OCI-LY1 (cell line): ENCODE measurements at regions not wholly inside any gene's neighbourhood (a gene's known extent, or its start where the extent isn't known, plus 50 kb on each side); places are given as distances from the start of the nearest gene placed in this dataset.

ENCODE experiments used
- H2AFZ ChIP-seq: fragments of 200-600 bp; sonication (generic), shearing (Covaris generic); 2 replicates; pipeline ENCODE4 v1.6.0; 2014; ENCODE audit warnings: antibody characterized with exemption, mild to moderate bottlenecking, low read length
- H3F3A ChIP-seq: fragments of 200-600 bp; sonication (generic), shearing (Covaris generic); 2 replicates; pipeline ENCODE4 v1.6.0; 2014; ENCODE audit warnings: mild to moderate bottlenecking, antibody characterized with exemption, low read length, moderate library complexity; ENCODE audit not compliant: insufficient read depth
- H3K27ac ChIP-seq: fragments of 200-600 bp; sonication (generic); 2 replicates; pipeline ENCODE4 v1.5.1; 2014; ENCODE audit warnings: low read length, mixed run types, mild to moderate bottlenecking, low read depth; ENCODE audit not compliant: poor library complexity, severe bottlenecking
- H3K27me3 ChIP-seq: fragments of 200-600 bp; sonication (generic); 2 replicates; pipeline ENCODE4 v1.6.0; 2014; ENCODE audit warnings: antibody characterized with exemption, mild to moderate bottlenecking, low read length, moderate library complexity; ENCODE audit not compliant: insufficient read depth
- H3K36me3 ChIP-seq: fragments of 200-600 bp; sonication (generic); 2 replicates; pipeline ENCODE4 v1.6.1; 2014; ENCODE audit warnings: mild to moderate bottlenecking, antibody characterized with exemption, low read length, moderate library complexity, mixed read lengths; ENCODE audit not compliant: insufficient read depth
- H3K4me1 ChIP-seq: fragments of 200-600 bp; sonication (generic); 2 replicates; pipeline ENCODE4 v1.5.1; 2014; ENCODE audit warnings: mild to moderate bottlenecking, low read length, moderate library complexity; ENCODE audit not compliant: insufficient read depth, severe bottlenecking
- H3K4me2 ChIP-seq: fragments of 200-600 bp; sonication (generic), shearing (Covaris generic); 2 replicates; pipeline ENCODE4 v1.6.1; 2014; ENCODE audit warnings: low read length
- H3K4me3 ChIP-seq: fragments of 200-600 bp; sonication (generic); 2 replicates; pipeline ENCODE4 v1.5.1; 2014; ENCODE audit warnings: low read length, low read depth, mild to moderate bottlenecking, mixed read lengths; ENCODE audit not compliant: poor library complexity, severe bottlenecking
- H3K79me2 ChIP-seq: fragments of 200-600 bp; shearing (Covaris generic); 2 replicates; pipeline ENCODE4 v1.6.1; 2016; ENCODE audit warnings: mixed run types, low read length, mixed read lengths; ENCODE audit not compliant: insufficient read depth
- H3K9ac ChIP-seq: fragments of 200-600 bp; sonication (generic), shearing (Covaris generic); 2 replicates; pipeline ENCODE4 v1.6.1; 2014; ENCODE audit warnings: mild to moderate bottlenecking, low read length, mixed read lengths
- H3K9me2 ChIP-seq: fragments of 200-600 bp; sonication (generic), shearing (Covaris generic); 2 replicates; pipeline ENCODE4 v1.6.1; 2014; ENCODE audit warnings: low read depth, mild to moderate bottlenecking, low read length, mixed read lengths
- H3K9me3 ChIP-seq: fragments of 200-600 bp; shearing (Covaris generic); 2 replicates; pipeline ENCODE4 v1.6.1; 2014; ENCODE audit warnings: low read length, mixed read lengths
- H4K20me1 ChIP-seq: fragments of 200-600 bp; sonication (generic), shearing (Covaris generic); 2 replicates; pipeline ENCODE4 v1.6.0; 2016; ENCODE audit warnings: mild to moderate bottlenecking, low read length; ENCODE audit not compliant: insufficient read depth
- CTCF ChIP-seq: fragments of 200-600 bp; sonication (generic), shearing (Covaris generic); IDR thresholded peaks from 2 replicates; pipeline ENCODE4 v1.5.1; 2017; ENCODE audit warnings: mild to moderate bottlenecking, antibody characterized with exemption, low read length, moderate library complexity, mixed read lengths
- EZH2 ChIP-seq: fragments of 200-600 bp; sonication (generic), shearing (Covaris generic); IDR thresholded peaks from 2 replicates; pipeline ENCODE4 v1.8.0; 2017; ENCODE audit warnings: borderline replicate concordance, mixed run types, mild to moderate bottlenecking, antibody characterized with exemption, low read length, moderate library complexity, mixed read lengths

GRCh38 chr11:113581713-113582112, 106.5 kb upstream of the DRD2 start:
- H3K4me3 ChIP-seq: no peak overlapping the region
- no peak for TF ChIP-seq CTCF
- no peak for TF ChIP-seq EZH2
- H3K4me1 ChIP-seq: peaks cover 8% of the 10 kb centered on the region

GRCh38 chr11:113579292-113579940, 104.2 kb upstream of the DRD2 start:
- Histone ChIP-seq H3K9me2 (no peaks in the 10 kb centered on the region), H3F3A (no peaks in the 10 kb centered on the region), H3K4me2 (no peak overlapping the region), H3K4me3 (no peak overlapping the region), H3K27me3 (no peaks in the 10 kb centered on the region), H3K9ac (no peak overlapping the region), H3K9me3 (no peaks in the 10 kb centered on the region), H3K79me2 (no peaks in the 10 kb centered on the region), H3K27ac (no peak overlapping the region), H3K36me3 (no peaks in the 10 kb centered on the region), H3K4me1 (peaks cover 8% of the 10 kb centered on the region), H2AFZ (no peak overlapping the region), H4K20me1 (no peaks in the 10 kb centered on the region)
- TF ChIP-seq EZH2 (no peak), CTCF (no peak)

More at GRCh38 chr11:113581713-113582112, 106.5 kb upstream of the DRD2 start:
- Histone ChIP-seq H3K9me2 (no peaks in the 10 kb centered on the region), H2AFZ (no peak overlapping the region), H4K20me1 (no peaks in the 10 kb centered on the region), H3K36me3 (no peaks in the 10 kb centered on the region), H3K9me3 (no peaks in the 10 kb centered on the region), H3K79me2 (no peaks in the 10 kb centered on the region), H3K9ac (no peak overlapping the region), H3K27ac (no peak overlapping the region), H3K4me2 (no peak overlapping the region), H3F3A (no peaks in the 10 kb centered on the region), H3K27me3 (no peaks in the 10 kb centered on the region)

- Histone ChIP-seq H3F3A (no peaks in the 10 kb centered on the region), H3K9me3 (no peaks in the 10 kb centered on the region), H3K4me1 (peaks cover 8% of the 10 kb centered on the region), H3K9me2 (no peaks in the 10 kb centered on the region), H3K36me3 (no peaks in the 10 kb centered on the region), H3K4me3 (no peak overlapping the region), H3K4me2 (no peak overlapping the region), H3K27me3 (no peaks in the 10 kb centered on the region), H3K27ac (no peak overlapping the region), H3K79me2 (no peaks in the 10 kb centered on the region), H2AFZ (no peak overlapping the region), H4K20me1 (no peaks in the 10 kb centered on the region), H3K9ac (no peak overlapping the region)
- TF ChIP-seq CTCF: no peak
- TF ChIP-seq EZH2: no peak
Observed at GRCh38 chr11:113578715-113579250, 103.6 kb upstream of the DRD2 start.
